ENCODE measurements at regions not wholly inside any gene's neighbourhood (a gene's known extent, or its start where the extent isn't known, plus 50 kb on each side); places are given as distances from the start of the nearest gene placed in this dataset.

GRCh38 chr11:32164836-32165235, 74.0 kb downstream of the RCN1 start:
- Histone ChIP-seq H3K4me3 (ENCODE audit: insufficient read depth, low read length, poor library complexity, severe bottlenecking) (no peak overlapping the region), H3K9me3 (ENCODE audit: insufficient read depth, low read length) (no peaks in the 10 kb centered on the region), H3K27me3 (ENCODE audit: low read length) (no peaks in the 10 kb centered on the region), H4K20me1 (ENCODE audit: low read depth, low read length) (no peaks in the 10 kb centered on the region), H3K36me3 (ENCODE audit: low read length) (no peaks in the 10 kb centered on the region), H3K79me2 (ENCODE audit: insufficient read depth, low read length) (no peaks in the 10 kb centered on the region), H3K9me2 (replicated peaks; ENCODE audit: insufficient read depth, low read length) (no peaks in the 10 kb centered on the region), H3K9ac (ENCODE audit: low read length) (no peak overlapping the region), H3K27ac (ENCODE audit: low read depth, low read length) (no peak overlapping the region), H3F3A (ENCODE audit: insufficient read depth) (no peaks in the 10 kb centered on the region), H3K4me2 (ENCODE audit: low read depth, low read length, poor library complexity, severe bottlenecking) (no peak overlapping the region), H2AFZ (ENCODE audit: low read depth, low read length, severe bottlenecking) (no peak overlapping the region)
- TF ChIP-seq CTCF (IDR thresholded peaks at IDR 0.05; ENCODE audit: insufficient read depth, low read length, poor library complexity, severe bottlenecking), result no peak

- TF ChIP-seq CTCF (IDR thresholded peaks at IDR 0.05; ENCODE audit: insufficient read depth, low read length, poor library complexity, severe bottlenecking) (no peak), EZH2phosphoT487 (conservative IDR thresholded peaks at IDR 0.05; ENCODE audit: low read length) (no peak)
- no peak overlapping the region for H3K9ac ChIP-seq (ENCODE audit: low read length)
Observed at GRCh38 chr11:32168924-32169323, 78.0 kb downstream of the RCN1 start.

GRCh38 chr11:32171445-32171844, 80.6 kb downstream of the RCN1 start:
- H3K9ac ChIP-seq (ENCODE audit: low read length), result no peak overlapping the region
- no peaks in the 10 kb centered on the region for H3K27me3 ChIP-seq (ENCODE audit: low read length)
- H3K79me2 ChIP-seq (ENCODE audit: insufficient read depth, low read length), result no peaks in the 10 kb centered on the region
- H3K4me2 ChIP-seq (ENCODE audit: low read depth, low read length, poor library complexity, severe bottlenecking), result no peak overlapping the region
- no peaks in the 10 kb centered on the region for H3K9me3 ChIP-seq (ENCODE audit: insufficient read depth, low read length)
- H4K20me1 ChIP-seq (ENCODE audit: low read depth, low read length), result no peaks in the 10 kb centered on the region
- no peaks in the 10 kb centered on the region for H3K36me3 ChIP-seq (ENCODE audit: low read length)
- TF ChIP-seq EZH2phosphoT487 (conservative IDR thresholded peaks at IDR 0.05; ENCODE audit: low read length) (no peak), CTCF (IDR thresholded peaks at IDR 0.05; ENCODE audit: insufficient read depth, low read length, poor library complexity, severe bottlenecking) (no peak)
- H3K9me2 ChIP-seq (replicated peaks; ENCODE audit: insufficient read depth, low read length), result no peaks in the 10 kb centered on the region
- no peaks in the 10 kb centered on the region for H3F3A ChIP-seq (ENCODE audit: insufficient read depth)
- H3K4me3 ChIP-seq (ENCODE audit: insufficient read depth, low read length, poor library complexity, severe bottlenecking), result no peak overlapping the region
- no peak overlapping the region for H3K27ac ChIP-seq (ENCODE audit: low read depth, low read length)
- H2AFZ ChIP-seq (ENCODE audit: low read depth, low read length, severe bottlenecking), result no peak overlapping the region

More at GRCh38 chr11:32168924-32169323, 78.0 kb downstream of the RCN1 start:
- Histone ChIP-seq H3K79me2 (ENCODE audit: insufficient read depth, low read length) (no peaks in the 10 kb centered on the region), H2AFZ (ENCODE audit: low read depth, low read length, severe bottlenecking) (no peak overlapping the region), H3K4me2 (ENCODE audit: low read depth, low read length, poor library complexity, severe bottlenecking) (no peak overlapping the region), H3K9me3 (ENCODE audit: insufficient read depth, low read length) (no peaks in the 10 kb centered on the region), H3K9me2 (replicated peaks; ENCODE audit: insufficient read depth, low read length) (no peaks in the 10 kb centered on the region), H3K36me3 (ENCODE audit: low read length) (no peaks in the 10 kb centered on the region), H3K27me3 (ENCODE audit: low read length) (no peaks in the 10 kb centered on the region), H3F3A (ENCODE audit: insufficient read depth) (no peaks in the 10 kb centered on the region), H3K4me3 (ENCODE audit: insufficient read depth, low read length, poor library complexity, severe bottlenecking) (no peak overlapping the region), H4K20me1 (ENCODE audit: low read depth, low read length) (no peaks in the 10 kb centered on the region), H3K27ac (ENCODE audit: low read depth, low read length) (no peak overlapping the region)
